RKO (cell line): ENCODE measurements at regions not wholly inside any gene's neighbourhood (a gene's known extent, or its start where the extent isn't known, plus 50 kb on each side); places are given as distances from the start of the nearest gene placed in this dataset.

ENCODE experiments used
- DNase-seq: peaks from one replicate; pipeline ENCODE4 v3.0.0-alpha.2; 2016; ENCODE audit warnings: low spot score

- no peak for DNase-seq
Observed at GRCh38 chr1:199161766-199162303, 523.0 kb downstream of the PTPRC start.

- DNase-seq, result no peak
Observed at GRCh38 chr1:199163267-199163666, 524.4 kb downstream of the PTPRC start.

- no peak for DNase-seq
Observed at GRCh38 chr1:199163670-199164069, 524.8 kb downstream of the PTPRC start.

- DNase-seq, result no peak
Observed at GRCh38 chr1:199167460-199167859, 528.6 kb downstream of the PTPRC start.

GRCh38 chr1:199168888-199169585 is 530.2 kb downstream of the PTPRC start:
- no peak for DNase-seq

GRCh38 chr1:199170711-199171110 is 531.9 kb downstream of the PTPRC start:
- no peak for DNase-seq

- DNase-seq, result no peak
Observed at GRCh38 chr1:199172171-199173124, 533.6 kb downstream of the PTPRC start.

GRCh38 chr1:199173356-199173755 is 534.5 kb downstream of the PTPRC start:
- no peak for DNase-seq

GRCh38 chr1:199174336-199174735 is 535.5 kb downstream of the PTPRC start:
- DNase-seq, result no peak

GRCh38 chr1:199176713-199177112 is 537.9 kb downstream of the PTPRC start:
- no peak for DNase-seq

- DNase-seq, result no peak
Observed at GRCh38 chr1:199177241-199177640, 538.4 kb downstream of the PTPRC start.

GRCh38 chr1:199178646-199179045 is 539.8 kb downstream of the PTPRC start:
- no peak for DNase-seq

- DNase-seq, result no peak
Observed at GRCh38 chr1:199182186-199182843, 543.5 kb downstream of the PTPRC start.

- DNase-seq, result no peak
Observed at GRCh38 chr1:199184180-199184579, 545.3 kb downstream of the PTPRC start.

GRCh38 chr1:199194862-199195261 is 556.0 kb downstream of the PTPRC start:
- DNase-seq, result no peak

GRCh38 chr1:199197695-199198094 is 558.9 kb downstream of the PTPRC start:
- no peak for DNase-seq

- DNase-seq, result no peak
Observed at GRCh38 chr1:199202331-199202730, 563.5 kb downstream of the PTPRC start.

- no peak for DNase-seq
Observed at GRCh38 chr1:199204231-199204630, 565.4 kb downstream of the PTPRC start.

GRCh38 chr1:199205740-199206441 is 567.1 kb downstream of the PTPRC start:
- no peak for DNase-seq

GRCh38 chr1:199208847-199209246 is 570.0 kb downstream of the PTPRC start:
- no peak for DNase-seq

- no peak for DNase-seq
Observed at GRCh38 chr1:199218065-199218464, 579.2 kb downstream of the PTPRC start.

GRCh38 chr1:199218533-199218932 is 579.7 kb downstream of the PTPRC start:
- no peak for DNase-seq
